Nephron (organoid): ENCODE measurements at regions not wholly inside any gene's neighbourhood (a gene's known extent, or its start where the extent isn't known, plus 50 kb on each side); places are given as distances from the start of the nearest gene placed in this dataset.

Experiments used
- H3K27ac Mint-ChIP-seq, 3 experiments: 2 replicates each; pipeline ENCODE4 v1.8.0; 2020; ENCODE audit warnings: mixed read lengths in 3 of 3, mild to moderate bottlenecking in 2 of 3, moderate library complexity in 1 of 3
- H3K27me3 Mint-ChIP-seq: 2 replicates; pipeline ENCODE4 v1.8.0; 2021; ENCODE audit warnings: low read depth, mild to moderate bottlenecking, moderate library complexity, mixed read lengths
- H3K36me3 Mint-ChIP-seq: 2 replicates; pipeline ENCODE4 v1.8.0; 2020; ENCODE audit warnings: low read depth, mixed read lengths
- H3K4me1 Mint-ChIP-seq: 2 replicates; pipeline ENCODE4 v1.8.0; 2020; ENCODE audit warnings: mixed read lengths
- H3K4me3 Mint-ChIP-seq, 3 experiments: 2 replicates each; pipeline ENCODE4 v1.8.0; 2020; ENCODE audit warnings: mild to moderate bottlenecking in 3 of 3, mixed read lengths in 3 of 3, moderate library complexity in 2 of 3
- H3K9me3 Mint-ChIP-seq: 2 replicates; pipeline ENCODE4 v1.8.0; 2020; ENCODE audit warnings: mixed read lengths
- TF ChIP-seq, protein P1 (sequence below), 3 experiments: fragments of 200-600 bp; sonication (generic); IDR thresholded peaks; one replicate each; pipeline ENCODE4 v1.5.0; 2021; ENCODE audit warnings: antibody characterized with exemption in 3 of 3; ENCODE audit not compliant: unreplicated experiment in 3 of 3

DNA sequence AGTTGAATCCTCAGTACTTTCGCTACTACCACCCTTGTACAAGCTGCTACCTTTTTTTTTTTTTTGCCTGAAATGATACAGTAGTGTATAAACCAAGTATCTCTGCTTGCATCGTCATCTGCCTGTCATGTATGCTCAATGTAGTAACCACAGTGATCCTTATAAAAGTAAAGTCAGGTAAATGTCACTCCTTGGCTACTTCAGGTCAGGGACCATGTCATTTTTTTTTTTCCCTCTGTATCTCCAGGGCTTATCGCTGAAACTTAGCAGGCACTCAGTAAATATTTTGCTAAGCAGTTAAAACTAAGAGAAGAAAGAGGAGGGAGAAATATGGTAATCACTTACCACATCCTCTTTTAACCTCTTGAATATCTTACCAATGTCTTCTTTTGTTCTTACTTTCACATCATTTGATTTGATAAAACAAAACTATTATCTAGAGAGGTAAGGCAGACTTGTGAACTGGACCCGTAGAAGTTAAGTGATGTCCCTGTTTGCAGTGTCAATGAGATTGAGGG is 96.8 kb upstream of the KLF12 start:
- H3K4me3 Mint-ChIP-seq, result no peak overlapping the region
- no peaks in the 10 kb centered on the region for H3K36me3 Mint-ChIP-seq
- no peaks in the 10 kb centered on the region for H3K4me1 Mint-ChIP-seq
- peaks cover 3% of the 10 kb centered on the region for H3K9me3 Mint-ChIP-seq
- no peak overlapping the region for H3K27ac Mint-ChIP-seq
- H3K27me3 Mint-ChIP-seq, result no peaks in the 10 kb centered on the region
- TF ChIP-seq, protein P1, sequence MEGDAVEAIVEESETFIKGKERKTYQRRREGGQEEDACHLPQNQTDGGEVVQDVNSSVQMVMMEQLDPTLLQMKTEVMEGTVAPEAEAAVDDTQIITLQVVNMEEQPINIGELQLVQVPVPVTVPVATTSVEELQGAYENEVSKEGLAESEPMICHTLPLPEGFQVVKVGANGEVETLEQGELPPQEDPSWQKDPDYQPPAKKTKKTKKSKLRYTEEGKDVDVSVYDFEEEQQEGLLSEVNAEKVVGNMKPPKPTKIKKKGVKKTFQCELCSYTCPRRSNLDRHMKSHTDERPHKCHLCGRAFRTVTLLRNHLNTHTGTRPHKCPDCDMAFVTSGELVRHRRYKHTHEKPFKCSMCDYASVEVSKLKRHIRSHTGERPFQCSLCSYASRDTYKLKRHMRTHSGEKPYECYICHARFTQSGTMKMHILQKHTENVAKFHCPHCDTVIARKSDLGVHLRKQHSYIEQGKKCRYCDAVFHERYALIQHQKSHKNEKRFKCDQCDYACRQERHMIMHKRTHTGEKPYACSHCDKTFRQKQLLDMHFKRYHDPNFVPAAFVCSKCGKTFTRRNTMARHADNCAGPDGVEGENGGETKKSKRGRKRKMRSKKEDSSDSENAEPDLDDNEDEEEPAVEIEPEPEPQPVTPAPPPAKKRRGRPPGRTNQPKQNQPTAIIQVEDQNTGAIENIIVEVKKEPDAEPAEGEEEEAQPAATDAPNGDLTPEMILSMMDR (IDR thresholded peaks at IDR 0.05; ENCODE audit: unreplicated experiment in 3 of 3), result no peak

DNA sequence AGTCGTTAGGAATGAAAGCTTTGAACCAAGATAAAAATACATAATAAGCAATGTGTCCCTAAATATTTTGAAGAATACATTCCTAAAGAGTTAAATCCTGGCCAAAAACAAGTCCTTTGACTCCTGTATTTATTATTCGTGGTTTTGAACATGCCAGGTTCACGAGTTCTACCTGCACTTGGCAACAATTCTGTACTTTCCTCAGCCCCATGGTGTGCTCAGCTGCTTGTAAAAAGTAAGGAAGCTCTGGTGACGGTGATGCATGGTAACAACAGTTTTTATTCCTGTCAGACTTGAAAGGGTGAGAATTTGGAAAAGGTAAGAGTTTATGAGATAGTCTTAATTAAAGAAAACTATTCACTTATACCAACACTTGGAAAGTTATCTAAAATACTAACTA is 95.0 kb upstream of the KLF12 start:
- no peak overlapping the region for H3K27ac Mint-ChIP-seq
- H3K4me1 Mint-ChIP-seq, result no peaks in the 10 kb centered on the region
- no peaks in the 10 kb centered on the region for H3K27me3 Mint-ChIP-seq
- TF ChIP-seq, protein P1 (IDR thresholded peaks at IDR 0.05; ENCODE audit: unreplicated experiment in 3 of 3), result no peak
- H3K9me3 Mint-ChIP-seq, result peaks cover 3% of the 10 kb centered on the region
- no peaks in the 10 kb centered on the region for H3K36me3 Mint-ChIP-seq
- H3K4me3 Mint-ChIP-seq, result no peak overlapping the region

DNA sequence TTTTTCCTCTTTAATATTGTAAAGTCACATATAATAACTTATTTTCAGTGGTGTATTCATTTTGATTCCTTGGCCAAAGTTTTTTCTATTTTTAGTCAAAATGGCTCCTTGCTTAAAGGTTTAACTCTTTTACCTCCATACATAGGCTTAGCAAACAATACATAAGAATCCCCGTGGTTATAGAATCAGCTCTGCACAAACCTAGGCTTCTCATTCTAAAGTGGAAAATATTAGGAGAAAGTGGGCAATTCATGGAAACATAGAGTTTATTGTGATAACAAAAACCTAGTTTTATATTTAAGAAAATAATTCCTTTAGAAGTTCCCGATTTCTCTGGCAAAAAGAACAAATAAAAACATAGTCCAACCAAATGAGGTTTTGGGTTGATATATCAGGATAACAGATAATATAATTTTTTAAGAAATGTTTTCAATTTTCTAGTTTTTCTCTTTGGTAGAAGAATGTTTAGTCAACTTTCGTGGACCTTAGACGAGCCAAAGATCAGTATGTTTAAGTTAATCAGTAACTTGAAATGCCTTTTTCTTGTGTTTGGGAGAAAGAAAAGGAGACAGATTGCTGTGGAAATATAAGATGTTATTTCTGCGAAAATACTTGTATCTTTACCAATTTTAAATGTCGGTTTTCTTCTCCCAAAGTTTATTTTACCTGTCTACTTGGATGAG is 93.4 kb upstream of the KLF12 start:
- TF ChIP-seq, protein P1 (IDR thresholded peaks at IDR 0.05; ENCODE audit: unreplicated experiment in 3 of 3), result no peak
- Mint-ChIP-seq H3K27ac (peak overlapping the region in 1 of 3 experiments; percentile 37), H3K27me3 (no peaks in the 10 kb centered on the region), H3K9me3 (peaks cover 3% of the 10 kb centered on the region), H3K4me3 (no peak overlapping the region), H3K36me3 (no peaks in the 10 kb centered on the region), H3K4me1 (no peaks in the 10 kb centered on the region)

DNA sequence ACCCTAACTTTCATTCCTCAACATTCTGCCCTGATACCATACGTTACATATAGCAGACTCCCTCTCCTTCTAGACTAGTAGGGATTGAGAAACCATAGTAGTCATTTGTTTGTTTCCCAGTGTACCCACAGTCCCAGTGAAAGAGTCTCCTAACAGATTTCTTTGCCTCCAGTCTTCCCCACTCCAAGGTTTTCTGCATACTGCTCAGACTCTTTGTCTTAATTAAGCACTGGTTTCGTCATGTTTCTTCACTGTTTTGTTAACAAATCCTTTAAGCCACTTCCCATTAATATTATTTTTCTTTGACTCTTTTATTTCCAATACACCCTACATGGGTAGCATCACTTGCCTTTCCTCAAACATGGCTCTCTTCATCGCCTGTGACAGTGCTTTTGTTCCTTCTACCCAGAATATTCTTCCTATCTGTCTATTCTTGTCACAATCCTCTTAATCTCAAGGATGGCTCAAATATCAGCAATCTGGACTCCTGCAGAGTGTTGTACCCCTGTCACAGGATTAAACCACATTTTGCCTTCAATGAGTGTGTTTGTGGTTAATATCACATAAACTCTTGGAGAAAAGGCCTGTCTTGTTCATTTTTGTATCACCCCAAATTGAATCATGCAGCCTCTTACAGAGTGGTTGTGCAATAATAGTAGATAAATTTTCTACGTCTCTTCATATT is 92.7 kb upstream of the KLF12 start:
- H3K9me3 Mint-ChIP-seq, result peaks cover 3% of the 10 kb centered on the region
- H3K27ac Mint-ChIP-seq, result no peak overlapping the region
- H3K4me1 Mint-ChIP-seq, result no peaks in the 10 kb centered on the region
- H3K4me3 Mint-ChIP-seq, result no peak overlapping the region
- H3K36me3 Mint-ChIP-seq, result no peaks in the 10 kb centered on the region
- no peaks in the 10 kb centered on the region for H3K27me3 Mint-ChIP-seq
- TF ChIP-seq, protein P1 (IDR thresholded peaks at IDR 0.05; ENCODE audit: unreplicated experiment in 3 of 3), result no peak

DNA sequence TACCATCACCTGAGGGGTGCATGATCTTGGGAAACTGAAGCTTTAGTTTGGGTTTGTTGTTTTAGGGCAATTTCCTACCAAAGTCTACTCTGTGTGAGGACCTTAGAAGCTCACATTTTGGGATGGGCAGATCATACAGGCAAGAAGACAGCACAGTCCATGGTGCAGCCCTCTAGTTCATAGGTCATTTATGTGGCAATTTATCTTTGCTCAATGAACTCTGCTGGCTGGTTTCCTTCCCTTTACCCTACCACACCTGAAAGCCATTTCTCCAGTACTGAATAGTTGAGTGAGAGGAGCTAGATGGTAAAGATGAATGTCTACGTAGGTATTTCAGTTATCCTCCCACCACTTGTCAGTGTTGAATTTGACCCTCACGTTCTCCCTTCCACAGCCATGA is 87.5 kb upstream of the KLF12 start:
- Mint-ChIP-seq H3K27me3 (no peaks in the 10 kb centered on the region), H3K4me1 (no peaks in the 10 kb centered on the region), H3K9me3 (no peaks in the 10 kb centered on the region), H3K4me3 (no peak overlapping the region), H3K36me3 (no peaks in the 10 kb centered on the region), H3K27ac (no peak overlapping the region)
- TF ChIP-seq, protein P1 (IDR thresholded peaks at IDR 0.05; ENCODE audit: unreplicated experiment in 3 of 3), result no peak
